ENCODE measurements at regions not wholly inside any gene's neighbourhood (a gene's known extent, or its start where the extent isn't known, plus 50 kb on each side); places are given as distances from the start of the nearest gene placed in this dataset.

GRCh38 chr20:6180531-6180930 is 57.7 kb upstream of the FERMT1 start:
- WGBS, 2 donors: 70 to 80% methylated on average over 4 of the region's 4 CpGs
- H3K4me3 ChIP-seq (ENCODE audit: low read depth, poor library complexity, severe bottlenecking): no peak overlapping the region
- TF ChIP-seq, protein P1, sequence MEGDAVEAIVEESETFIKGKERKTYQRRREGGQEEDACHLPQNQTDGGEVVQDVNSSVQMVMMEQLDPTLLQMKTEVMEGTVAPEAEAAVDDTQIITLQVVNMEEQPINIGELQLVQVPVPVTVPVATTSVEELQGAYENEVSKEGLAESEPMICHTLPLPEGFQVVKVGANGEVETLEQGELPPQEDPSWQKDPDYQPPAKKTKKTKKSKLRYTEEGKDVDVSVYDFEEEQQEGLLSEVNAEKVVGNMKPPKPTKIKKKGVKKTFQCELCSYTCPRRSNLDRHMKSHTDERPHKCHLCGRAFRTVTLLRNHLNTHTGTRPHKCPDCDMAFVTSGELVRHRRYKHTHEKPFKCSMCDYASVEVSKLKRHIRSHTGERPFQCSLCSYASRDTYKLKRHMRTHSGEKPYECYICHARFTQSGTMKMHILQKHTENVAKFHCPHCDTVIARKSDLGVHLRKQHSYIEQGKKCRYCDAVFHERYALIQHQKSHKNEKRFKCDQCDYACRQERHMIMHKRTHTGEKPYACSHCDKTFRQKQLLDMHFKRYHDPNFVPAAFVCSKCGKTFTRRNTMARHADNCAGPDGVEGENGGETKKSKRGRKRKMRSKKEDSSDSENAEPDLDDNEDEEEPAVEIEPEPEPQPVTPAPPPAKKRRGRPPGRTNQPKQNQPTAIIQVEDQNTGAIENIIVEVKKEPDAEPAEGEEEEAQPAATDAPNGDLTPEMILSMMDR (IDR thresholded peaks at IDR 0.05): no peak
- intact Hi-C loops (cut with DNase I; ENCODE audit: low total_unique reads): no loop called here
- DNase-seq (ENCODE audit: low spot score in 2 of 2): no peak

GRCh38 chr20:6178537-6178936 is 55.7 kb upstream of the FERMT1 start:
- TF ChIP-seq POLR2A (IDR thresholded peaks at IDR 0.05): no peak
- TF ChIP-seq, protein P1 (IDR thresholded peaks at IDR 0.05): no peak
- H3K4me3 ChIP-seq (ENCODE audit: low read depth, poor library complexity, severe bottlenecking): no peak overlapping the region
- 4 to 12% methylated on average over 3 of the region's 3 CpGs for WGBS, 2 donors
- intact Hi-C loops (cut with DNase I; ENCODE audit: low total_unique reads): loop anchor here (5.0 kb wide), 1 partner anchor 1014 kb away; no protein-coding TSS in a partner anchor
- no peak for DNase-seq (ENCODE audit: low spot score in 2 of 2)

DNA sequence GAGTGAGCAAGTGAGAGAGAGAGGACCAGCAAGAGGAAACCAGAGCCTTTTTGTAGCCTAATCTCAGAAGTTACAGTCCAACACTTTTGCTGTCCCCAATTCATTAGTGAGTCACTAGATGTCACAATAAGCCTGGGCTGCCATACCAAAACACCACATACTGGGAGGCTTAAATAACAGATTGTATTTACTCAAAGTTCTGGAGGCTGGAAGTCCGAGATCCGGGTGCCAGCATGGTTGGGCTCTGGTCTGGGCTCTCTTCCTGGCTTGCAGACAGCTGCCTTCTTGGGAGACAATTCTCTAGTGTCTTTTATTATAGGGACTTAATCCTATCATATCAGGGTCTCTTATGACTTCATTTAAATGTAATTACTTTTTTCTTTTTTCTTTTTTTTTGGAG is 50.7 kb upstream of the FERMT1 start:
- 51 to 64% methylated on average over 2 of the region's 2 CpGs for WGBS, 2 donors

More for the DNA sequence above, 50.7 kb upstream of the FERMT1 start:
- H3K4me3 ChIP-seq (ENCODE audit: low read depth, poor library complexity, severe bottlenecking): no peak overlapping the region
- intact Hi-C loops (cut with DNase I; ENCODE audit: low total_unique reads): no loop called here
- no peak for DNase-seq (ENCODE audit: low spot score in 2 of 2)
- TF ChIP-seq, protein P1 (IDR thresholded peaks at IDR 0.05): no peak
- TF ChIP-seq POLR2A (IDR thresholded peaks at IDR 0.05): no peak
